ENCODE measurements at regions not wholly inside any gene's neighbourhood (a gene's known extent, or its start where the extent isn't known, plus 50 kb on each side); places are given as distances from the start of the nearest gene placed in this dataset.

DNA sequence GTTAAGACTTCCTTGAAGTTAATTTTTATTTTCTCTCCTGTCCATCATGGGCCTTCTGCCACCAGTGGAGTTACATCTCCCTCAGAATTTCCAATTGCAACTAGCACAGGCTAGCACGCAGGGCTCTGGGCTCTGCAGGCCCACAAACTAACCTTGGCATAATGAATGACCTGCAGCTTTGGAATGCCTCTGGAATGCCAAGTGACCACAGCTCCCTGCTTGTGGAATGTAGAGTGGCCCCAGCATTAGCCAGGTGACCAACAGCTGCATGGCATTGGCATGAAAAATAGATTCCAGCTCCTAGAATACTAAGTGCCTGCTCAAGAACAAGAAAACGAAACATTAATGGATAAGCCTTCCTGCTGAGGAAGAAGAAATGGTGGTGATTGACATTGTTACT, 726.1 kb downstream of the BRINP1 start:
- TF ChIP-seq, protein P1, sequence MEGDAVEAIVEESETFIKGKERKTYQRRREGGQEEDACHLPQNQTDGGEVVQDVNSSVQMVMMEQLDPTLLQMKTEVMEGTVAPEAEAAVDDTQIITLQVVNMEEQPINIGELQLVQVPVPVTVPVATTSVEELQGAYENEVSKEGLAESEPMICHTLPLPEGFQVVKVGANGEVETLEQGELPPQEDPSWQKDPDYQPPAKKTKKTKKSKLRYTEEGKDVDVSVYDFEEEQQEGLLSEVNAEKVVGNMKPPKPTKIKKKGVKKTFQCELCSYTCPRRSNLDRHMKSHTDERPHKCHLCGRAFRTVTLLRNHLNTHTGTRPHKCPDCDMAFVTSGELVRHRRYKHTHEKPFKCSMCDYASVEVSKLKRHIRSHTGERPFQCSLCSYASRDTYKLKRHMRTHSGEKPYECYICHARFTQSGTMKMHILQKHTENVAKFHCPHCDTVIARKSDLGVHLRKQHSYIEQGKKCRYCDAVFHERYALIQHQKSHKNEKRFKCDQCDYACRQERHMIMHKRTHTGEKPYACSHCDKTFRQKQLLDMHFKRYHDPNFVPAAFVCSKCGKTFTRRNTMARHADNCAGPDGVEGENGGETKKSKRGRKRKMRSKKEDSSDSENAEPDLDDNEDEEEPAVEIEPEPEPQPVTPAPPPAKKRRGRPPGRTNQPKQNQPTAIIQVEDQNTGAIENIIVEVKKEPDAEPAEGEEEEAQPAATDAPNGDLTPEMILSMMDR (conservative IDR thresholded peaks at IDR 0.05 in 1 of 2, IDR thresholded peaks at IDR 0.05 in 1 of 2; ENCODE audit: low read depth in 1 of 2, low read length in 2 of 2): no peak
- no peak for TF ChIP-seq EZH2 (IDR thresholded peaks at IDR 0.05; ENCODE audit: low read length, missing control alignments)
